Cardiac fibroblast (primary cell): ENCODE measurements at regions not wholly inside any gene's neighbourhood (a gene's known extent, or its start where the extent isn't known, plus 50 kb on each side); places are given as distances from the start of the nearest gene placed in this dataset.

Experiments used
- DNase-seq, 2 donors: peaks; one replicate each; pipeline versions ENCODE4 v3.0.0 to v3.0.0-alpha.2; 2010; ENCODE audit warnings: low read depth in 2 of 2
- H3K4me3 ChIP-seq, 2 donors: replicated peaks in 1 of 2; 1 replicate in 1 of 2; 2 replicates in 1 of 2; pipeline ENCODE4 v1.5.1; 2011; ENCODE audit warnings: low read depth in 2 of 2, low read length in 2 of 2, mild to moderate bottlenecking in 2 of 2, moderate library complexity in 1 of 2
- CTCF ChIP-seq: IDR thresholded peaks from one replicate; pipeline ENCODE4 v1.5.1; 2011; ENCODE audit warnings: low read depth, mild to moderate bottlenecking, low read length, inconsistent platforms

DNA sequence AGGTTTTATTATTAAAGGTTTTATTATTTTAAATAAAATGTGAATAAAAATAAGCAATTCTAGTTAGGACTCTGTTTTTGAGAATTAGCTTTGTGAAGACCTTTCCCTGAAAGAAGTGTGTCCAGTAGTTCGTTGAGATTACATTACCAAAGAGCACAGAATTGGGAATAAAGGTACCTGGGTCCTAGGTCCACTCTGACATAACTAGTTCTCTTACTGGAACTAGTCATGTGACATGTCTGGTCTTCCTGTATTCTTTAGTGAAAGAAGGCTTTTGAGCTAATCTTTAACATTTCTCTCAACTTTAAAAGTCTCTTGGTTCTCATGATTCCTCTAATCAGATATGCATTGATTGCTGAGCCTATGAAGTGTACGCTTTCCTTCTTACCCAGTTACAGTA lies 292.0 kb upstream of the SMIM31 start:
- no peak for TF ChIP-seq CTCF
- DNase-seq, result no peak
- no peak overlapping the region for H3K4me3 ChIP-seq

DNA sequence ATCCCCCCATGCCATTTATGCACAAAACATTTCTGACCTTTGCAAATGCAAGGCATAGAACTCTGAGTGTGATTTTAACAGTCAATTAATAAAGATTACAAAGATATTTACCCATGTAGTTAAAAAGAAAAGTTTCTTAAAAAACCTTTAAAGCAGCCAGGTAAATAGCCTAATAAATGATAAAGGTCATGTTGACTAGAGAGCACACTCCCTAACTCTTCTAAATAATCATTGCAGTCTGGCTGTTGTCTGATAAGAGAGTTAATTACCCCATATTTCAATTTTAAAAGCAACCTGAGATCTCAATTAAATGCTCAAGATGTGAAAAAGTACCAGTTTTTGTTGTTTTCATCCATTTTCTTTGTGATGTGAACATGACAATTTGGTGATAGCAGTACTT lies 291.5 kb upstream of the SMIM31 start:
- H3K4me3 ChIP-seq, result no peak overlapping the region
- no peak for DNase-seq
- TF ChIP-seq CTCF, result no peak

DNA sequence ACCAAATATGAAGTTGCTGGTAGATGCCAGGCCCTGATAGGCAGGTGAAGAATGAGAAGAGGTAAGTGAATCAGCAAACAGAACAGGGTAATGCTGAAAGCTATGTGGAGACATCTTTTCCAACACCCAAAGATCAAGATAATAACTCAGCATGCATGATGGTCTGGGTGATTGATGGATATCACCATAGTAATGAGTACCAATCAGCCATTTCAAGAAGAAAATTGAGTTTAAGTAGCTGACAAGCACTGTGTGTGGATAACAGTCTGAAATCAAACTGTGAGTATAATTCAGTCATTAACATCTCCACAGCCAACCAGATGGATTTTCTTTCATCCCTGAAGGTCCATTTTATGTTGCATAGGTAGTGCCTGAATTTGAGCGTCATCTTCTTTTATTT lies 289.6 kb upstream of the SMIM31 start:
- no peak for DNase-seq
- no peak overlapping the region for H3K4me3 ChIP-seq
- no peak for TF ChIP-seq CTCF

DNA sequence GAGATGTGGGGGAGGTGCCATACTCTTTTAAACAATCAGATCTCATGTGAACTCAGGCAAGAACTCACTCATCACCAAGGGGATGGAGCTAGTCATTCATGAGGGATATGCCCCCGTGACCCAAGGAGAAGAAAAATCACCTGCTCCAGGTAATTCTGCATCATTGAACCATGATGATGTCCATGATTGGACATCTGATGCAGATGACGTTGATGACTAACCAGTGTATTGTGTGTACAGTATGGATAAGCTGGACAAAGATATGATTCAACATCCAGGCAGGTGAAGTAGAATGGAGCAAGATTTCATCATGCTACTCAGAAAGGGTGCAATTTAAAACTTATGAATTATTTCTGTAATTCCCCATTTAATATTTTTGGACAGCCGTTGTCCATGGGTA lies 286.4 kb upstream of the SMIM31 start:
- DNase-seq, result no peak
- H3K4me3 ChIP-seq, result no peak overlapping the region
- TF ChIP-seq CTCF, result no peak

DNA sequence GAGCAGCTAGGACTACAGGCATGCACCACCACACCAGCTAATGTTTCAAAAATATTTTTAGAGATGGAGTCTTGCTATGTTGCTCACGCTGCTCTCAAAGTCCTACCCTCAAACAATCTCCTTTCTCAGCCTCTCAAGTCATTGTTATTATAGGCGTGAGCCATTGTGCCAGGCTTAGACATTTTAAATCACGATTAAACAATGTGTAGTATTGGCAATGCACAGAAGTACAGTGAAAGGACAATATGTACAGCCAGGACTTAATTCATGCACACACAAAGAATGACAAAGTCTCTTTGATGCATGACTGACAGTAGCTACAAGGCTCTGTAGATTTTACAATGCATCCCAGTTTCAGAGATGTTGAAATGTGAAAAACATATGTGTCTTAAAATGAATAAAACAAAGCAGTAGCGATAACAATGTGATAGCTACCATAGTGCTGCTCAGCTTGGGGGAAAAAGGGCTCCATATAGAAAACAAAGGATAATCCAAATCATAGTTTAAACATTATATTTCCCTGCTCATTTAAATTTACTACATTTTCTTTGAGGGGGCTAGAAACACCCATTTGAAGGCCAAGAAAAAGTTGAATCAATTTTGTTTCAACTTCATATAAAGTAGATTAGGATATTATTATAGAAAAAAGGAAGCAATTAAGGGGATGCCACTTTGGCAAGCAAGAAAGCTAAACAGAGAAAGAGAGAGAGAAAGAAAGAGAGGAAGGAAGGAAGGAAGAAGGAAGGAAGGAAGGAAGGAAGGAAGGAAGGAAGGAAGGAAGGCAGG lies 272.4 kb upstream of the SMIM31 start:
- TF ChIP-seq CTCF, result no peak
- no peak for DNase-seq
- no peak overlapping the region for H3K4me3 ChIP-seq

DNA sequence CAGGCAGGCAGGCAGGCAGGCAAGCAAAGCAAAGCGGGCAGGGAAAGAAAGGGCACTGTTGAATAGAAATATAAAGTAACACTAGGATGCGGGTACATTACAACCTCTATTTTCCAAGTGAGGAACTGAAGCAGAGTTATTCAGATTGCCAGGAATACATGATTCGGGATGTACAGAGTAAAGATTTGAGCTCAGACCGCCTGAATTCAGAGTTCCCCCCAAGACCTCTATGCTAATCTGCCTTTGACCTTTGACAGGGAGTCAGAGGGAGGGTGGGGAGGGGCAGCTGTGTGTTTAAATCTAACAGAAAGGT lies 271.9 kb upstream of the SMIM31 start:
- H3K4me3 ChIP-seq, result no peak overlapping the region
- DNase-seq, result no peak
- TF ChIP-seq CTCF, result no peak

DNA sequence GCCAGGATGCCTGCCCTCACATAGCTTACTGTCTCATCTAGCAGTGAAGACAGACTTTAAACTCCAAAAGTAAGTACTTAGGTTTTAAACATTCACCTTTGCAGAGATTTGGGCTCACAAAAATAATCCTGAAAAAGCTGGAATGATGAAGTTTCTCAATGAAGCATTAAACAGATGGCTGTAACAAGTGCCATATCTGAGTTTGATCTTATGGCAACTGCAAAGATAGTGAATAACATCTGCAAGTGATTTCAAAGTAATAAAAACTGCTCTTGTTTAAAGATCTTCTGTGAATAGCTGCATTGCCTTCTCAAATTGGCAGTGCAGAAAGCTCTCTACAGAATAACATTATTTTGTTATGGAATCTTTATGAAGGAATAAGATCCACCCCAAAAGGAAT lies 271.2 kb upstream of the SMIM31 start:
- no peak overlapping the region for H3K4me3 ChIP-seq
- TF ChIP-seq CTCF, result no peak
- no peak for DNase-seq
